Liver (tissue), 8 donors: ENCODE measurements at regions not wholly inside any gene's neighbourhood (a gene's known extent, or its start where the extent isn't known, plus 50 kb on each side); places are given as distances from the start of the nearest gene placed in this dataset.

ENCODE experiments used
- DNase-seq: peaks from one replicate; pipeline ENCODE4 v3.0.0-alpha.2; 2017; ENCODE audit warnings: low spot score
- H3K27ac ChIP-seq, 2 donors: one replicate each; pipeline ENCODE4 v1.7.0; 2013; ENCODE audit warnings: inconsistent platforms in 2 of 2, low read length in 2 of 2, control low read depth in 1 of 2, low read depth in 1 of 2, mild to moderate bottlenecking in 1 of 2
- H3K27me3 ChIP-seq, 4 donors: one replicate each; pipeline versions ENCODE4 v1.6.1 to v1.7.0; 2013; ENCODE audit warnings: low read length in 3 of 4, inconsistent platforms in 1 of 4, mild to moderate bottlenecking in 1 of 4, moderate library complexity in 1 of 4; ENCODE audit not compliant: control insufficient read depth in 4 of 4, insufficient read depth in 4 of 4
- H3K36me3 ChIP-seq, 4 donors: one replicate each; pipeline versions ENCODE4 v1.6.1 to v1.7.0; 2013; ENCODE audit warnings: low read length in 3 of 4, mild to moderate bottlenecking in 3 of 4, low read depth in 1 of 4, moderate library complexity in 1 of 4; ENCODE audit not compliant: control insufficient read depth in 4 of 4, insufficient read depth in 3 of 4
- H3K4me1 ChIP-seq, 4 donors: one replicate each; pipeline versions ENCODE4 v1.6.1 to v1.7.0; 2013; ENCODE audit warnings: low read length in 3 of 4, mild to moderate bottlenecking in 3 of 4, moderate library complexity in 1 of 4; ENCODE audit not compliant: control insufficient read depth in 4 of 4, insufficient read depth in 4 of 4
- H3K4me3 ChIP-seq, 3 donors: one replicate each; pipeline versions ENCODE4 v1.6.1 to v1.7.0; 2013; ENCODE audit warnings: low read length in 3 of 3, control low read depth in 1 of 3, low read depth in 1 of 3, mild to moderate bottlenecking in 1 of 3
- H3K9ac ChIP-seq, 2 donors: one replicate each; pipeline ENCODE4 v1.7.0; 2013; ENCODE audit warnings: low read length in 2 of 2, mild to moderate bottlenecking in 2 of 2, moderate library complexity in 2 of 2, control low read depth in 1 of 2, low read depth in 1 of 2
- H3K9me3 ChIP-seq, 4 donors: one replicate each; pipeline versions ENCODE4 v1.6.1 to v1.7.0; 2013; ENCODE audit warnings: low read length in 3 of 4; ENCODE audit not compliant: control insufficient read depth in 4 of 4
- FOXA1 ChIP-seq: IDR thresholded peaks from 2 replicates; pipeline ENCODE4 v1.6.1; 2016; ENCODE audit warnings: antibody characterized with exemption
- GABPA ChIP-seq, 2 donors: IDR thresholded peaks in 1 of 2; conservative IDR thresholded peaks in 1 of 2; 2 replicates each; pipeline ENCODE4 v1.6.1; 2016; ENCODE audit warnings: antibody characterized with exemption in 2 of 2, mild to moderate bottlenecking in 1 of 2, moderate library complexity in 1 of 2
- HNF4A ChIP-seq, 2 donors: conservative IDR thresholded peaks; 2 replicates each; pipeline ENCODE4 v1.6.1; 2016; ENCODE audit warnings: antibody characterized with exemption in 2 of 2, mild to moderate bottlenecking in 2 of 2
- NR2F2 ChIP-seq: IDR thresholded peaks from 2 replicates; pipeline ENCODE4 v1.6.1; 2016; ENCODE audit warnings: antibody characterized with exemption
- SP1 ChIP-seq: IDR thresholded peaks from 2 replicates; pipeline ENCODE4 v1.6.1; 2018; ENCODE audit warnings: antibody characterized with exemption, mild to moderate bottlenecking
- TAF1 ChIP-seq: conservative IDR thresholded peaks from 2 replicates; pipeline ENCODE4 v1.6.1; 2016; ENCODE audit warnings: antibody characterized with exemption, mild to moderate bottlenecking
- YY1 ChIP-seq: IDR thresholded peaks from 2 replicates; pipeline ENCODE4 v1.6.1; 2016; ENCODE audit warnings: antibody characterized with exemption, mild to moderate bottlenecking
- WGBS: extraction: QIAGEN DNeasy Blood & Tissue Kit; methylation state at CpG from one replicate; pipeline ENCODE4 v1.1.7; 2013; 5-methylcytosine and 5-hydroxymethylcytosine counted together
- TF ChIP-seq, protein P1 (sequence below): IDR thresholded peaks from 2 replicates; pipeline ENCODE4 v1.6.1; 2016; ENCODE audit warnings: antibody characterized with exemption
- TF ChIP-seq, protein P2 (sequence below): IDR thresholded peaks from 2 replicates; pipeline ENCODE4 v1.6.1; 2016; ENCODE audit warnings: antibody characterized with exemption, mild to moderate bottlenecking
- TF ChIP-seq, protein P3 (sequence below): fragments of 150-350 bp; IDR thresholded peaks from 2 replicates; pipeline ENCODE4 v1.5.1; 2017; ENCODE audit warnings: improper control_type of control experiment, low read depth, low read length; ENCODE audit not compliant: missing input control
- TF ChIP-seq, protein P4 (sequence below): IDR thresholded peaks from 2 replicates; pipeline ENCODE4 v1.6.1; 2016; ENCODE audit warnings: antibody characterized with exemption
- donor health status: healthy.
- donor health status: healthy.
- donor health status: healthy.
- donor health status: healthy.
- donor health status: healthy.

DNA sequence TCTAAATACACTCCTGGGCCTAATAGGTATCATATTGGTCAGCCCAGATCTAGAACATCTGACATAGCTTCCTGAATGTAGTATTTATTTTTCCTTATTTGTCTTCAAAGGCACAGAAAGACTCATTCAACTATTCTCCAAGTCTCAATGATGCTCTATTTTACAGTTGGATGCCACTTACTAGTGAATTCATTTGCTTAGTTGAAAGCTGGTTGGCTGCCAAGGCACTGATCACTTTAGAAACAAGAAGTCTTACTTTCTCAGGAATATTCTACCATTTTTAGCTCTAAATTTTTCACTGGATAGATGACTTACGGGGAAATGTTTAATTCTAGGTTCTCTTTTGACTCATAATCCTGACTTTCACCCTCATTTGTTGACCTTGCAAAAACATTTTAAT, 863.4 kb downstream of the SORCS1 start:
- no peaks in the 10 kb centered on the region for H3K27me3 ChIP-seq
- H3K4me3 ChIP-seq, result no peak overlapping the region
- no peaks in the 10 kb centered on the region for H3K36me3 ChIP-seq
- H3K4me1 ChIP-seq, result no peaks in the 10 kb centered on the region
- no peak overlapping the region for H3K9ac ChIP-seq
- no peak overlapping the region for H3K27ac ChIP-seq
- WGBS, result 56% methylated on average over 1 of the region's 1 CpG
- H3K9me3 ChIP-seq, result no peaks in the 10 kb centered on the region
- TF ChIP-seq NR2F2, result no peak
- TF ChIP-seq GABPA (IDR thresholded peaks at IDR 0.05 in 1 of 2, conservative IDR thresholded peaks at IDR 0.05 in 1 of 2), result no peak
- TF ChIP-seq, protein P1, sequence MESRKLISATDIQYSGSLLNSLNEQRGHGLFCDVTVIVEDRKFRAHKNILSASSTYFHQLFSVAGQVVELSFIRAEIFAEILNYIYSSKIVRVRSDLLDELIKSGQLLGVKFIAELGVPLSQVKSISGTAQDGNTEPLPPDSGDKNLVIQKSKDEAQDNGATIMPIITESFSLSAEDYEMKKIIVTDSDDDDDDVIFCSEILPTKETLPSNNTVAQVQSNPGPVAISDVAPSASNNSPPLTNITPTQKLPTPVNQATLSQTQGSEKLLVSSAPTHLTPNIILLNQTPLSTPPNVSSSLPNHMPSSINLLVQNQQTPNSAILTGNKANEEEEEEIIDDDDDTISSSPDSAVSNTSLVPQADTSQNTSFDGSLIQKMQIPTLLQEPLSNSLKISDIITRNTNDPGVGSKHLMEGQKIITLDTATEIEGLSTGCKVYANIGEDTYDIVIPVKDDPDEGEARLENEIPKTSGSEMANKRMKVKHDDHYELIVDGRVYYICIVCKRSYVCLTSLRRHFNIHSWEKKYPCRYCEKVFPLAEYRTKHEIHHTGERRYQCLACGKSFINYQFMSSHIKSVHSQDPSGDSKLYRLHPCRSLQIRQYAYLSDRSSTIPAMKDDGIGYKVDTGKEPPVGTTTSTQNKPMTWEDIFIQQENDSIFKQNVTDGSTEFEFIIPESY, result no peak
- no peak for TF ChIP-seq YY1
- no peak for TF ChIP-seq FOXA1
- TF ChIP-seq HNF4A (conservative IDR thresholded peaks at IDR 0.05), result no peak
- TF ChIP-seq, protein P2, sequence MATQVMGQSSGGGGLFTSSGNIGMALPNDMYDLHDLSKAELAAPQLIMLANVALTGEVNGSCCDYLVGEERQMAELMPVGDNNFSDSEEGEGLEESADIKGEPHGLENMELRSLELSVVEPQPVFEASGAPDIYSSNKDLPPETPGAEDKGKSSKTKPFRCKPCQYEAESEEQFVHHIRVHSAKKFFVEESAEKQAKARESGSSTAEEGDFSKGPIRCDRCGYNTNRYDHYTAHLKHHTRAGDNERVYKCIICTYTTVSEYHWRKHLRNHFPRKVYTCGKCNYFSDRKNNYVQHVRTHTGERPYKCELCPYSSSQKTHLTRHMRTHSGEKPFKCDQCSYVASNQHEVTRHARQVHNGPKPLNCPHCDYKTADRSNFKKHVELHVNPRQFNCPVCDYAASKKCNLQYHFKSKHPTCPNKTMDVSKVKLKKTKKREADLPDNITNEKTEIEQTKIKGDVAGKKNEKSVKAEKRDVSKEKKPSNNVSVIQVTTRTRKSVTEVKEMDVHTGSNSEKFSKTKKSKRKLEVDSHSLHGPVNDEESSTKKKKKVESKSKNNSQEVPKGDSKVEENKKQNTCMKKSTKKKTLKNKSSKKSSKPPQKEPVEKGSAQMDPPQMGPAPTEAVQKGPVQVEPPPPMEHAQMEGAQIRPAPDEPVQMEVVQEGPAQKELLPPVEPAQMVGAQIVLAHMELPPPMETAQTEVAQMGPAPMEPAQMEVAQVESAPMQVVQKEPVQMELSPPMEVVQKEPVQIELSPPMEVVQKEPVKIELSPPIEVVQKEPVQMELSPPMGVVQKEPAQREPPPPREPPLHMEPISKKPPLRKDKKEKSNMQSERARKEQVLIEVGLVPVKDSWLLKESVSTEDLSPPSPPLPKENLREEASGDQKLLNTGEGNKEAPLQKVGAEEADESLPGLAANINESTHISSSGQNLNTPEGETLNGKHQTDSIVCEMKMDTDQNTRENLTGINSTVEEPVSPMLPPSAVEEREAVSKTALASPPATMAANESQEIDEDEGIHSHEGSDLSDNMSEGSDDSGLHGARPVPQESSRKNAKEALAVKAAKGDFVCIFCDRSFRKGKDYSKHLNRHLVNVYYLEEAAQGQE, result no peak
- TF ChIP-seq, protein P3, sequence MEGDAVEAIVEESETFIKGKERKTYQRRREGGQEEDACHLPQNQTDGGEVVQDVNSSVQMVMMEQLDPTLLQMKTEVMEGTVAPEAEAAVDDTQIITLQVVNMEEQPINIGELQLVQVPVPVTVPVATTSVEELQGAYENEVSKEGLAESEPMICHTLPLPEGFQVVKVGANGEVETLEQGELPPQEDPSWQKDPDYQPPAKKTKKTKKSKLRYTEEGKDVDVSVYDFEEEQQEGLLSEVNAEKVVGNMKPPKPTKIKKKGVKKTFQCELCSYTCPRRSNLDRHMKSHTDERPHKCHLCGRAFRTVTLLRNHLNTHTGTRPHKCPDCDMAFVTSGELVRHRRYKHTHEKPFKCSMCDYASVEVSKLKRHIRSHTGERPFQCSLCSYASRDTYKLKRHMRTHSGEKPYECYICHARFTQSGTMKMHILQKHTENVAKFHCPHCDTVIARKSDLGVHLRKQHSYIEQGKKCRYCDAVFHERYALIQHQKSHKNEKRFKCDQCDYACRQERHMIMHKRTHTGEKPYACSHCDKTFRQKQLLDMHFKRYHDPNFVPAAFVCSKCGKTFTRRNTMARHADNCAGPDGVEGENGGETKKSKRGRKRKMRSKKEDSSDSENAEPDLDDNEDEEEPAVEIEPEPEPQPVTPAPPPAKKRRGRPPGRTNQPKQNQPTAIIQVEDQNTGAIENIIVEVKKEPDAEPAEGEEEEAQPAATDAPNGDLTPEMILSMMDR, result no peak
- TF ChIP-seq, protein P4, sequence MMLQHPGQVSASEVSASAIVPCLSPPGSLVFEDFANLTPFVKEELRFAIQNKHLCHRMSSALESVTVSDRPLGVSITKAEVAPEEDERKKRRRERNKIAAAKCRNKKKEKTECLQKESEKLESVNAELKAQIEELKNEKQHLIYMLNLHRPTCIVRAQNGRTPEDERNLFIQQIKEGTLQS, result no peak
- TF ChIP-seq TAF1, result no peak
- DNase-seq, result no peak

DNA sequence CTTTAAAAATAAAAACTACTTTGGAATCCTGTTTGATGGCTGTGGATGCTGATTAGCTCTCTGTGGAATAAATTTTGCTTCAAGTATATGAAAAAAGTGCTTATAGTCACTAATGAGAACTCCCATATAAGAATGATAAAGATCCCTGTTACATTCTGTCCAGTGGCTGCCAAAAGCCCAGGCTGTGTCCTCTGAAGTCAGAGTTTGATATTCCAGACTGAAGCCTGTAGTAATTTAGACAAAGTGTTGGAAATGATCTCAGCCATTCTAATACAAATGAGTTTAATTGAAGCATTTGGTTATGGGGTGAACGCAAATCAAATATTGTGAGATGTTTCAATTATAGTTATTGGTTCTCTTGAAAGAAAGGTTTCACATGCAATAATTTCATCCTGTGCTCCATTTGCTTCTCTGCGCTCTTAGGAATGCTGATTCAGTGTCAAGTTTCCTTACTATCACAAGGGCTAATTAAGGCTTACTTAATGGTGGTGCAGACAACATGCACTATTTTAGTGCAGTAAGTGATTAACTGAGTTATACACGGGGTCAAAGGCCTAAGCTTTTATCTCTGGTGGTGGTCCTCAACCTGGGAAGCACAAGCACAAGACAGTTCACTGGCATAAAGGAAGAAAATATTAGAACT, 867.6 kb downstream of the SORCS1 start:
- H3K4me1 ChIP-seq, result no peaks in the 10 kb centered on the region
- no peak overlapping the region for H3K27ac ChIP-seq
- no peak for TF ChIP-seq SP1
- TF ChIP-seq, protein P4, result no peak
- H3K27me3 ChIP-seq, result no peaks in the 10 kb centered on the region
- WGBS, result 61% methylated on average over 3 of the region's 3 CpGs
- H3K4me3 ChIP-seq, result no peak overlapping the region
- no peaks in the 10 kb centered on the region for H3K36me3 ChIP-seq
- no peak for DNase-seq
- H3K9ac ChIP-seq, result no peak overlapping the region
- H3K9me3 ChIP-seq, result no peaks in the 10 kb centered on the region
